ENCODE measurements at regions not wholly inside any gene's neighbourhood (a gene's known extent, or its start where the extent isn't known, plus 50 kb on each side); places are given as distances from the start of the nearest gene placed in this dataset.

DNA sequence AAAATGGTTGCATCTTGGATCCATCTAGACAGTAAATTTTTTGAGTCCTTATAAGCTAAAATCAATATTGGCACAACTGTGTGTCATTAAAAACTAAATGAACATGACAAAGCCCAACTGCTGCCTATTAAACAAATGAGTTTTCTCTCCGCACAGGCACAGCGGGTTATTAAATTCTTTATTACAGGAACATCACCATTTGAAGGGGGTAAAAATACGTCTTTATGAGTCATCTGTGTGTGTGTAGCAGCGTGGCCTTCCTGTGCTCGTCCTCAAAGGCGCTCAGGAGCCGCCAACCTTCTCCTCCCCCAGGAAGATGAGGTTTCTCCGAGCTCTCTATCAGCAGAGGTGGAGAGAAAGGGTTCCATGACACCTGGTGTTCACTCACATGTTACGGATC lies 62.6 kb upstream of the SDK2 start:
- TF ChIP-seq, protein P1, sequence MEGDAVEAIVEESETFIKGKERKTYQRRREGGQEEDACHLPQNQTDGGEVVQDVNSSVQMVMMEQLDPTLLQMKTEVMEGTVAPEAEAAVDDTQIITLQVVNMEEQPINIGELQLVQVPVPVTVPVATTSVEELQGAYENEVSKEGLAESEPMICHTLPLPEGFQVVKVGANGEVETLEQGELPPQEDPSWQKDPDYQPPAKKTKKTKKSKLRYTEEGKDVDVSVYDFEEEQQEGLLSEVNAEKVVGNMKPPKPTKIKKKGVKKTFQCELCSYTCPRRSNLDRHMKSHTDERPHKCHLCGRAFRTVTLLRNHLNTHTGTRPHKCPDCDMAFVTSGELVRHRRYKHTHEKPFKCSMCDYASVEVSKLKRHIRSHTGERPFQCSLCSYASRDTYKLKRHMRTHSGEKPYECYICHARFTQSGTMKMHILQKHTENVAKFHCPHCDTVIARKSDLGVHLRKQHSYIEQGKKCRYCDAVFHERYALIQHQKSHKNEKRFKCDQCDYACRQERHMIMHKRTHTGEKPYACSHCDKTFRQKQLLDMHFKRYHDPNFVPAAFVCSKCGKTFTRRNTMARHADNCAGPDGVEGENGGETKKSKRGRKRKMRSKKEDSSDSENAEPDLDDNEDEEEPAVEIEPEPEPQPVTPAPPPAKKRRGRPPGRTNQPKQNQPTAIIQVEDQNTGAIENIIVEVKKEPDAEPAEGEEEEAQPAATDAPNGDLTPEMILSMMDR (conservative IDR thresholded peaks at IDR 0.05; ENCODE audit: low read depth, low read length), result no peak
- TF ChIP-seq EZH2 (IDR thresholded peaks at IDR 0.05; ENCODE audit: low read length, unreplicated experiment), result no peak

Data from PC-3 (cell line).